Superior temporal gyrus (tissue), 1 donor: ENCODE measurements at regions not wholly inside any gene's neighbourhood (a gene's known extent, or its start where the extent isn't known, plus 50 kb on each side); places are given as distances from the start of the nearest gene placed in this dataset.

Experiments
- DNase-seq: peaks from one replicate; pipeline ENCODE4 v3.0.0-alpha.2; 2016; ENCODE audit errors: extremely low spot score

DNA sequence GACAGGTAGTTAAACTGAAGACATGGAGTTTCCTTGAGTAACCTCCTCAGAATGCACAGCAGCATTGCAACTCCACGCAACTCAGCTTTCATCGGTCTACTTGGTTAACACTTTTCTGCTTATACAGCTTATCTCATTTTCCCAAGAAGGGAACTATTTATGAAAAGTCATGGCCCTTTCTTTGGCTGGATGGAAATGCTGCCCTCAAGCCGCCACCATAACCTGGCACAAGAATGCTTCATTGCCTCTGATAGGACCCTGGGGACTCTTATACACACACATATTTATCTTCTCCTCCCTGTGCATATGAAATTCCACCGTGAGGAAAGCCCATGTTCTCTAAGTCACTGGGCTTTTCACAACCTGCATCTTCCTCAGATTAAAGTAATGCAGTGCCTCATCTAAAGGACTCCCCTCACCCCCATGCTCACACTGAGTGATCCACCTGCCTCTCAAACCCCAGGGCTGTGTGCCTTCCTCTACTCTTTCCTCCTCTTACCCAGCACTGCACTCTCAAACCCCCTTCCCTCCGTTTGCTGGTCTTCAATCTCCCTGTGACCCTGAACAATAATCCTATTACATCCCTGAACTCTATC is 192.0 kb upstream of the HNRNPA3 start:
- no peak for DNase-seq

DNA sequence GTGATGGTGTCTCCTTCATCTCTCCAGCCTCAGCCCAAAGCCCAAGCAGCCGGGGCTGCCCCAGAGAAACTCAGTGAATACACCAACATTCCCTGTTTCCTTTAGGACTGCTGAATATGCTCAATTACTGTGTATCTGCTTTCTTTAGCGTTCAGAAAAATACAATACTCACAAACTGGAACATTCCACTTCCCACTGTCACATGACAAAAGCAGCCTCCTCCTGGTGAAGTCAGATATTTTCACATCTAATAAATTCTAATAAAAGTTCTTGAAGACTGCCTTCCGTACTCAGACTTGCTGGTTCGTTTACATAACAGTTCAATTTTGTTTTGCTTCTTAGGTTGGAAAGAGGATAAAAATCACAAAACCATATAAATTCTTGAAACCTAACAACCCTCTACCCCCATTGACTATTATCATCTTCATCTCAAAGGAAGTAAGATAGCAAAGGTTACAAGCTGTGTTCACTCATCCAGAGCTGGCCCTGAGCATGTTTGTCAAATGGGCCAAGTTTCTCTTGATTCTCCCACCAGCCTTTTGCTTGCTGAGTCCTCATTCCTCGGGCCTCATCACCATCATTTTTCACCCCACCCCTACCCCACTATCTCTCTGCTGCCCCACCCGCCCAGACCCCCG is 190.8 kb upstream of the HNRNPA3 start:
- no peak for DNase-seq

DNA sequence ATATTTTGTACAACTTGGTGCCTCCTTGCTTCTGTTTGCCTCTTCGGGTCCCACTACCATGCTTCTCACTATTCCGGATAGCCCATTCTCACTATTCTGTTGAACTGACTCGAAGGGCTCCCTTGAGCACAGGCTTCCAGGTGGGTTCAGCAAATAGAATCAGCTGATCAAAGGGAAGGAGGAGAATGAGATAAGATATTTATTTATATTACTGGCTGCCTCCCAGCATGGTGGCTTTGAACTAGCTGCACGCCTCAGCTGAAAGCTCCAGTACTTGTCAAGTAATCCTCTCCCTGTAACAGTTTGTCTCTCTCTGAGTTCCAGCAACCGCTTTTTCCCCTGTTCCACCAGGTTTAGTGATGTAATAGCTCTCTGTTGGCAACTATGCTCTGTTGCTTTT is 187.8 kb upstream of the HNRNPA3 start:
- DNase-seq = no peak

DNA sequence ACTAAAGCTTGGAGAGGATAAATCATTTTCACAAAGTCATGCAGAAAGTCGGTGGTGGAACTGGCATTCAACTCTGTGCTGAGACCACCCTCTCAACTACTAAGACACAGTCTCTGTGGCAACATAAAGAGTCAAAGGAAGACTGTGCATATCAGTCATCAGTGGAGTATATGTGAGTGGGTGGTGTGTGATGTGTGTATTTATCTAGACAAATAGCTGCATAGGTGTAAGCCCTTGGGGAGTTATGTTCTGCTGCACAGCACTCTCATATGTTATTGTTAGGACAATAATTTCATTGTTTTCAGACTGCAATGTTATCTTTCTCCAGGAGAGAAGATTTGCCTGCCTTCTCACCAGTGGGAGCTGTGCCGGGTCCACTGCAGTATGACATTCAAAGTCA is 186.3 kb upstream of the HNRNPA3 start:
- no peak for DNase-seq

DNA sequence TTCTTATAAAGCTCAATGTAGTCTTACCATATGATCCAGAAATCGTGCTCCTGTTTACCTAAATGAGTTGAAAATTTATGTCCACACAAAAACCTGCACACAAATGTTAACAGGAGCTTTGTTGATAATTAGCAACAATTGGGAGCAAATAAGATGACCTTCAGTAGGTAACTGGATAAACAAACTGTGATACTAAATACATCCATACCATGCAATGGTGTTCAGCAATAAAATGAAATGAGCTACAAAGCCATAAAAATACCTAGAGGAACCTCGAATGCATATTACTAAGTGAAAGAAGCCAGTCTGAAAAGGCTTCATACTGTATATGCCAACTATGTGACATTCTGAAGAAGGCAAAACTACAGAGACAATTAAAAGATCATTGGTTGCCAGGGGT is 185.6 kb upstream of the HNRNPA3 start:
- no peak for DNase-seq

DNA sequence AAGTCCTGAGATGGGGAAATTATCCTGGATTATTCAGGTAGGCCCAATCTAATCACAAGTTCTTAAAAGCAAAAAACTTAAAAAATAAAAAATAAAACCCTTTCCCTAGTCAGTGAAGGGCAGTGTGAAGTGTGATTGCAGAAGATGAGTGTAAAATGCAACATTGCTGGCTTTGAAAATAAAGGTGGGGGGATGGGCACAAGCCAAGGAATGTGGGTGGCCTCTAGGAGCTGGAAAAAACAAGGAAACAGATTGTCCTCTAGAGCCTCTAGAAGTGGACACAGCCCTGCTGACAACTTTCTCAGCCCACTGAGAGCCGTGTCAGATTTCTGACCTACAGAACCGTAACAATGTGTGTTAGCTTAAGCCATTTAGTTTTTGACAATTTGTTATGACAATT is 184.3 kb upstream of the HNRNPA3 start:
- no peak for DNase-seq

GRCh38 chr2:177029075-177029474 is 183.5 kb upstream of the HNRNPA3 start:
- DNase-seq = no peak

DNA sequence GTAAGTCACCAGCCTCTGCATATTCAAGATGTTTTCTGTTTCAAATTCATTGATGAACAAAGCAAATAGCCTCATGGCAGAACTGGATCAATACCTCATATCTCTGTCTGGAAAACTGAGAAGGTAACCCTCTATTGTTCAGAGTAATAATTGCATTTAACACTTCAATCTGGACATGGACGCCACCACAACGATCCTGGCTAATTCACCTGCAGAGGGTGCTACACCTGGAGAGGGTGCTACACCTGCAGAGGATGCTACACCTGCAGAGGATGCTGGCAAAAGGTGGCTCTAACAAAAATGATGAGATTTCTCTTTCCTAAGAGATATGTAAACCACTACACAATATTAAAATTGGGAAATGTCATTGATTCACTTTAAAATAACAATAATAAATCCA is 183.1 kb upstream of the HNRNPA3 start:
- DNase-seq = no peak

- DNase-seq = no peak
Observed at GRCh38 chr2:177029901-177030300, 182.7 kb upstream of the HNRNPA3 start.

DNA sequence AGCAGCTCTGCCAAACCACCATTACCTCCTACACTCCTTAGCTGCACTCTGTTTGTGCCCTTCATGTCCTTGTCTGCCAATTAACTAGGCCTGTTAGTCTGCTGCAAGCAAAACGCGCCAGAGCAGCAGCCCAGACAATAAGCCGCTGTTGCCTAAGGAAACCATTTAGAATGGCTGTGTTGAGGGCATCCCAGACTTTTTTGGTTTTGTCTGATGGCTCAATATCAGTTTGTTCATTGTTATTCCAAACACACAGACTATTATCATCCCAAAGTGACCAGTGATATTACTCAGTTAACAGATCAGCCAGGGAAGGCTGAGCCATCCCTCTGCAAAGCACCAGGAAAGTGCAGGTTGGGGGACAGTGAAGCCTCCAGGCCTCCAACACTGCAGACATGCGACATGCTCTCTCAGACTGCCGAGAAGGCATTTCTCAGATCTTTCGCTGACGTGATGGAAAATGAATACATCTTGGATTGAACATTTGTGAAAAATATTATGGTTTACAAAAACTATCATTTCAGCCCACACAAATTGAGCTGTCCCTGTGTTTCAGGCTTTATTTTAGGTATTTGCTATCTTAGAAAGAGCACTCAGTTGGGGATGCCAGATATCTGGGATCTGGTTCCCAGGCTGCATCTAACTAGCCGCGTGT is 182.0 kb upstream of the HNRNPA3 start:
- peak; percentile 66 for DNase-seq

GRCh38 chr2:177031438-177032180 is 181.0 kb upstream of the HNRNPA3 start:
- no peak for DNase-seq

DNA sequence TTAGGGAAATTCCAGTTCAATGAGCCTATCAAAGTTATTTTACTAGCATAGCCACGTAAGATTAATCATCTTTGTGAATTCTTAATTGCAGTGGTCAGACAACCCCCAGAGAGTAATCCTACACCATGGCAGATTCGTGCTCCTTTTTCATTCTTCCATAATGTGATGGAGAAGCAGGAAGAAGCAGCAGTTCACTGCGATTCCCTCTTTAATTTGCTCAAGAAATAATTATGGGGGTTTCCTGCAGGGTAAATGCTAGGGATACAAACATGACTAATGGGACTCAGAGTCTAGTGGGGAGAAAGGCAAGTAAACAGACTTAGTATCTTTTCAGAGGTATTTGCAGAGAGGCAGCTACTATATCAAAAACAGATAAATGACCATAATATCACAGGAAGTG is 175.8 kb upstream of the HNRNPA3 start:
- DNase-seq = no peak

DNA sequence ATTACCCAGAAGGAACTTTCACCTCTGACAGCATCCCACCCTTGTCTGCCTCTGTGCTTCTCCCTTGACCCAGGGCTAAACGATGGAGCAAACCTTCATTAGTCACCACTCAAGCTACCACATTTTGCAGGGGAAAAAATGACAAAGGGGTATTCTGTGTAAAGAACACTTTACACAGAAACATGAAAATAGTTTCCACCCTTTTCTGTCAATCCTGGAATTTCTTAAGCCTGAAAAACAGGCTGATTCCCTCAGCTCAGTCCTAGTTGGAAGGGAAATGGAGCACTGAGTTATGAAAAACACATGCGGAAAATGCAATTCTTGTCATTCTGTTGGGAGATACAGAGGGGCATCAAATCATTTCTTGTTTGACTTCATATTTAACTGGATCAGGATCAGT is 175.0 kb upstream of the HNRNPA3 start:
- DNase-seq = no peak

GRCh38 chr2:177038787-177039484 is 173.7 kb upstream of the HNRNPA3 start:
- DNase-seq = no peak

DNA sequence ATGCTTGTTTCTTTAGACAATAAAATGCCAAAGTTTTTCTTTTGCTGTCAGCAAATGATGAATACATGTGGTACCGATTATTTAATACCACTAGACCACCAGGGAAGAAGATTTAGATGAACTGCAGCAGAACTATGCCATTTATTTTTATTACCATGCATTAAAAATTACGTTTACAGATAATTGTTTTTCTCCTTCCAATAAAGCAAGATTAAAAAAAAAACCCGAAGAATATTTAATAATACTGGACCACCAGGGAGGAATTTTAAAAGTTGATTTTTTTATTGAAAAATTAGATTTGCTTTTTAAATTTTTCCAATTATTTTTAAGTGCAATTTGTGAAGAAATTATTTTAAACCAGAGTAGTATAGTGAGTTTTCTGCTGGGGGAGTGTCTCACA is 170.3 kb upstream of the HNRNPA3 start:
- no peak for DNase-seq

DNA sequence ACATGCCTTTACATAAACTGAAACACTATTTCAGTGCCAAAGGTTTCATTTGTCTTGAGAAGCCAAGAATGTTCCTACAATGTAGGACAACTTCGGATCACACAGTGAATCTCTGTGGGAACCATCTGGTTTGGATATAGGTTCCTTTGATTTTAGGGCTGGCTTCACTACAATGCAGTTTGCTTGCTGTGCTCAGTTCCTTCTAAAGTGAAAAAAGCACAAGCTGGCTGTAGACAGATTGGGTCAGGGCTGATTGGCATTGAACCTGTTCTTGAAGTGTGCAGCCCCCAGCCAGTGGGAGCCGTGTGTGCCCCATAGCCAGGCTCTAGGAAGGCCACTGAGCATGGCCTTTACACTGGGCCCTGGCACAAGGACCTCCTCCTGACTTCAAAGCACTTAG is 167.9 kb upstream of the HNRNPA3 start:
- peak; percentile 22 for DNase-seq

DNA sequence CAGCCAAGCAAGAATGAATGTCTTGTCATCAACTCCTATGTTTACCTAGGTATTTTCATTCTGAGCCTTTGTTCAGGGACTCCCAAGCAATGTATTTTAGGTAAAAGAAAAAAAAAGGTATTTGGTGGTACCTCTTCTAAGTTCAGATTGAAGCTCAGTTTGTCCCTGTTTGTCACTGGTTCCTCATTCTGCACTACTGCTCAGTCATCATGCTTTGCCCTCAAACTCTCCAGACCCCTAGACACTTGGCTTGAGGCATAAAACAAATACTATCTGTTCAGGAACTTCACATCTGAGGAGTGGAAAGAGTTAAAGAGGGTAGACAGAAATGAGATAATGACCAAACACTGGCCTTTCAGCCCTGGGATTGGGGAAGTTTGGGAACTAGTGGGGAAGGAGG is 163.6 kb upstream of the HNRNPA3 start:
- no peak for DNase-seq

DNA sequence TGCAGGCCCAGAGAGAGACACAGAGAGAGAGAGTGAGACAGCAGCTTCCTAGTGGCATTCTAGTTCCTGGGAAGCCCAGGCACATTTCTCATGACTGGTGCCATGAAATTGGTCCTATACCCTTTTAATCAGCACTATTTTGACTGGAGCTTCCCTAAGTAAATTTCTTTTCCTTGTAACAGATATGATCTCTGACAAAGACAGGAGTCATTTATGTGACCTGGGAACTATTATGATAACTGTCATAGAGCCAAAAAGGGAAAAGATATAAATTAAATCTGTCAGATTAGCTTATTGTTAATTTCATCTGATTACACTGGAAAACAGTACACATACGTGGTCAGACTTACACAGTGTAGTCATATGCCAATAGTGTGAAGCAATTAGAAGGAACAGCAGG is 161.3 kb upstream of the HNRNPA3 start:
- DNase-seq = no peak

DNA sequence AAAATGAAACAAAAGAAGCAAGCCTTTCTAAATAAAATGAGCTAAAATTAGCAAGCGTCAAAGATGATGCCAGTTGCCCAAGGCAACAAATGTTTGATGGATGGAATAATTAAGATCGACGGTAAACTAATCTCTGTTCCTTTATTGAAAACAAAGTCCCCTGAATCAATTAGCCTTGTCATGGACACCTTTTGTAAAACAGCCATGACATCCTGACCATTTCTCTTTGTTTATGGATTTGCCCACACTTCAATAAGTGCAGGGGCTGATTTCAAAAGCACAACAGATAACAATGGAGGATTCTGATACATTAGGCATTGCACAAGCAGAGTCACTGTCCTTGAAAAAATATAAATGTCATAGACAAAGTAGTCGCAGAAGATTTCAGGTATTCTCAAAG is 160.1 kb upstream of the HNRNPA3 start:
- DNase-seq = no peak

- no peak for DNase-seq
Observed at GRCh38 chr2:177053038-177053437, 159.6 kb upstream of the HNRNPA3 start.

- DNase-seq = no peak
Observed at GRCh38 chr2:177053716-177054115, 158.9 kb upstream of the HNRNPA3 start.

DNA sequence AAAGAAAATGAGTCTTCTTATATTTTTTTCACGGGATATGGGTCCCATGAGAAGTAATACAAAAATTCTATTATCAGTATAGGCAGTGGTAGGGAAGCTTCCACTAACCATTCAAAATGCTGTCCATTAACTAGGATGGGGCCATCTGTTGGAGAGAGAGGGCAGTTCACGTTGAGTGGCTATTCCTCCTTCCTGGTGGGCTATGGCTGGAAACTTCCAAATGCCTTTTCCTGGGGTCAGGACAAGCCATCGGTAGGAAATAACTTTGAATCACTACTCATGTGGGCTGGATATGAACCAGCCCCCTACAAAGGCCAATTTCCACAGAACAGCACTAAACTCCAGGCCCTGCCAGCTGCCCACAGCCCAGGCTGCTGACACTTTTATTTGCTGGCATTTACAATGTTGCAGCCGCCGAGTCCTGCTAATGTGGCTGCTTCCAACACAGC is 156.1 kb upstream of the HNRNPA3 start:
- DNase-seq = no peak
